ENCODE measurements at regions not wholly inside any gene's neighbourhood (a gene's known extent, or its start where the extent isn't known, plus 50 kb on each side); places are given as distances from the start of the nearest gene placed in this dataset.

DNA sequence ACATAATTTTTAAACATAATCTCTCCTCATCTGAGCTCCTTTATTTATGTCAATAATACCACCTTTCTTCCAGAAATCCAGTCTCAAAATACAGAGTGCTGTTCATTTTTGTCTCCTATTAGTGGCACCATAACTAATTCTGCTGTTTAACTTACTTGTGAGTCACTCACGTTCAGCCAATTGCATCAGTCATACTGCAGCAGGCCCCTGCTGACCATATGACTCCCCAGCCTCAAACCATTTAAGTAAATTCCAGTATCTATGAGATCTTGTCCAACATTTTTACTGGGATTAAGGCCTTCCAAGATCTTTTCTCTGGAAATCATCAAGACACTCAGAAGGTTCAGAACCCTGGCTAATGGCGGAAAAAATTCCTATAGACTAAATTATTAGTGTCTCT lies 982.2 kb upstream of the MAP3K7 start:
- DNase-seq (no peak), ATAC-seq (no peak)
- TF ChIP-seq, protein P1, sequence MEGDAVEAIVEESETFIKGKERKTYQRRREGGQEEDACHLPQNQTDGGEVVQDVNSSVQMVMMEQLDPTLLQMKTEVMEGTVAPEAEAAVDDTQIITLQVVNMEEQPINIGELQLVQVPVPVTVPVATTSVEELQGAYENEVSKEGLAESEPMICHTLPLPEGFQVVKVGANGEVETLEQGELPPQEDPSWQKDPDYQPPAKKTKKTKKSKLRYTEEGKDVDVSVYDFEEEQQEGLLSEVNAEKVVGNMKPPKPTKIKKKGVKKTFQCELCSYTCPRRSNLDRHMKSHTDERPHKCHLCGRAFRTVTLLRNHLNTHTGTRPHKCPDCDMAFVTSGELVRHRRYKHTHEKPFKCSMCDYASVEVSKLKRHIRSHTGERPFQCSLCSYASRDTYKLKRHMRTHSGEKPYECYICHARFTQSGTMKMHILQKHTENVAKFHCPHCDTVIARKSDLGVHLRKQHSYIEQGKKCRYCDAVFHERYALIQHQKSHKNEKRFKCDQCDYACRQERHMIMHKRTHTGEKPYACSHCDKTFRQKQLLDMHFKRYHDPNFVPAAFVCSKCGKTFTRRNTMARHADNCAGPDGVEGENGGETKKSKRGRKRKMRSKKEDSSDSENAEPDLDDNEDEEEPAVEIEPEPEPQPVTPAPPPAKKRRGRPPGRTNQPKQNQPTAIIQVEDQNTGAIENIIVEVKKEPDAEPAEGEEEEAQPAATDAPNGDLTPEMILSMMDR (IDR thresholded peaks at IDR 0.05), result no peak
- intact Hi-C loops (cut with DNase I), result no loop called here
- H3K27ac ChIP-seq, result no peak overlapping the region
- H3K4me1 ChIP-seq, result no peaks in the 10 kb centered on the region
- H3K36me3 ChIP-seq, result no peaks in the 10 kb centered on the region
- 51% methylated on average over 2 of the region's 2 CpGs for WGBS (ENCODE audit: insufficient coverage, low coverage, low lambda C conversion rate, missing lambda C conversion rate)
- no peaks in the 10 kb centered on the region for H3K27me3 ChIP-seq
- no peak overlapping the region for H3K4me3 ChIP-seq
- H3K9me3 ChIP-seq, result no peaks in the 10 kb centered on the region

DNA sequence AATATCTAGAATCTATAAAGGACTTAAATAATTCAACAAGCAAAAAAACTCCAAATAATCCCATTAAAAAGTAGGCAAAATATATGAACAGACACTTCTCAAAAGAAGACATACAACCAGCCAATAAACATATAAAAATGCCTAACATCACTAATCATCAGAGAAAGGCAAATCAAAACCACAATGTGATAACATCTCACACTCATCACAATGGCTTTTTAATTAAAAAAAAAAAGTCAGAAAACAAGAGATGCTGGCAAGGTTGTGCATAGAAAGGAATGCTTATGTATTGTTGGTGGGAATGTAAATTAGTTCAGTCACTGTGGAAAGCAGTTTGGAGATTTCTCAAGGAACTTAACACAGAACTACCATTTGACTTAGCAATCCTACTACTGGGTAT lies 979.6 kb upstream of the MAP3K7 start:
- Histone ChIP-seq H3K4me3 (no peak overlapping the region), H3K4me1 (no peaks in the 10 kb centered on the region), H3K27me3 (no peaks in the 10 kb centered on the region), H3K36me3 (no peaks in the 10 kb centered on the region), H3K27ac (no peak overlapping the region), H3K9me3 (no peaks in the 10 kb centered on the region)
- ATAC-seq (no peak), DNase-seq (no peak)
- TF ChIP-seq, protein P1 (IDR thresholded peaks at IDR 0.05), result no peak
- TF ChIP-seq POLR2A (IDR thresholded peaks at IDR 0.05), result no peak
- intact Hi-C loops (cut with DNase I), result no loop called here

DNA sequence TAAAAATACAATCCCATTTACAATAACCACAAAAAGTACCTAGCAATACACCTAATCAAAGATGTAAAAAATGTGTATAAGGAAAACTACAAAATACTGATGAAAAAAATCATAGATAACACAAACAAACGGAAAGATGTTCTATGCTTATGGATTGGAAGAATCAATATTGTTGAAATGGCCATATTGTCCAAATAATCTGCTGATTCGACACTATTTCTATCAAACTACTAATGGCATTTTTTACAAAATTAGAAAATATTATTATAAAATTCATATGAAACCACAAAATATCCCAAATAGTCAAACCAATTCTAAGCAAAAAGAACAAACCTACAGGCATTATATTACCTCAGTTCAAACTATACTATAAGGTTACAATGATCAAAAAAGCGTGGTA lies 978.3 kb upstream of the MAP3K7 start:
- Histone ChIP-seq H3K4me1 (no peaks in the 10 kb centered on the region), H3K4me3 (no peak overlapping the region), H3K27me3 (no peaks in the 10 kb centered on the region), H3K27ac (no peak overlapping the region), H3K36me3 (no peaks in the 10 kb centered on the region), H3K9me3 (no peaks in the 10 kb centered on the region)
- ATAC-seq (no peak), DNase-seq (no peak)
- intact Hi-C loops (cut with DNase I), result no loop called here
- no peak for TF ChIP-seq POLR2A (IDR thresholded peaks at IDR 0.05)
- WGBS (ENCODE audit: insufficient coverage, low coverage, low lambda C conversion rate, missing lambda C conversion rate), result 49% methylated on average over 3 of the region's 3 CpGs

DNA sequence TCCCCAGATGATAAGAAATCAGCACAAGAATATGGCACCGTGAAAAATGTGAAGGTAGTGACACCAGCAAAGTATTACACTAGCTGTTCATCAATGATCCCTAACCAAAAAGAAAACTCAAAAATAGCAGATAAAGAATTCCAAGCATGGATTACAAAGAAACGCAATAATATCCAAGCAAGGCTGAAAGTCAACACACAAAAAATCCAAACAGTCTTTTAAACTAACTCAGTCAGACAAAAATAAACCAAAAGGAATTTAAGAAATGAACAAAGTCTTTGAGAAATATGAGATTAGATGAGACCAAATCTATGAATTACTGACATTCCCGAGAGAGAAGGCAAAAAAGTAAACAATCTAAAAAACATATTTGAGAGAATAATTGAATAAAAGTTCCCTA lies 976.1 kb upstream of the MAP3K7 start:
- Histone ChIP-seq H3K27ac (no peak overlapping the region), H3K27me3 (no peaks in the 10 kb centered on the region), H3K4me1 (no peaks in the 10 kb centered on the region), H3K4me3 (no peak overlapping the region), H3K9me3 (no peaks in the 10 kb centered on the region), H3K36me3 (no peaks in the 10 kb centered on the region)
- WGBS (ENCODE audit: insufficient coverage, low coverage, low lambda C conversion rate, missing lambda C conversion rate), result 71% methylated on average over 3 of the region's 3 CpGs
- intact Hi-C loops (cut with DNase I), result no loop called here
- ATAC-seq, result no peak
- no peak for TF ChIP-seq POLR2A (IDR thresholded peaks at IDR 0.05)
- TF ChIP-seq, protein P1 (IDR thresholded peaks at IDR 0.05), result no peak
- no peak for DNase-seq

DNA sequence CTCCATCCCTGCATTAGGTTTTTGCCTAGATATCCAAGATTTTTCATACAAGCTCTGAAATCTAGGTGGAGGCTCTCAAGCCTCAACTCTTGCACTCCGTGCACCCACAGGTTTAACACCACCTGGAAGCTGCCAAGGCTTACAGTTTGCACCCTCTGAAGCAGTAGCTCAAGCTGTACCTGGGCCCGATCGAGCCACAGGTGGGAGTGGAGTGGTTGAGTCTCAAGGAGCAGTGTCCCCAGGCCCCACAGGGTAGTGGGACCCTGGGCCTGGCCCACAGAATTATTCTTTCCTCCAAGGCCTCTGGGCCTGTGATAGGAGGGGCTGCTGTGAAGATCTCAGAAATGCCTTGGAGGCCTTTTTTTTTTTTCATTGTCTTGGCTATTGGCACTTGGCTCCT lies 973.5 kb upstream of the MAP3K7 start:
- intact Hi-C loops (cut with DNase I), result no loop called here
- DNase-seq (no peak), ATAC-seq (no peak)
- WGBS (ENCODE audit: insufficient coverage, low coverage, low lambda C conversion rate, missing lambda C conversion rate), result no CpG with 5 or more reads among the region's 3 CpGs
- no peaks in the 10 kb centered on the region for H3K9me3 ChIP-seq
- no peaks in the 10 kb centered on the region for H3K36me3 ChIP-seq
- H3K4me1 ChIP-seq, result no peaks in the 10 kb centered on the region
- no peak overlapping the region for H3K27ac ChIP-seq
- no peak overlapping the region for H3K4me3 ChIP-seq
- TF ChIP-seq POLR2A (IDR thresholded peaks at IDR 0.05), result no peak
- TF ChIP-seq, protein P1 (IDR thresholded peaks at IDR 0.05), result no peak
- no peaks in the 10 kb centered on the region for H3K27me3 ChIP-seq
